ENCODE measurements at regions not wholly inside any gene's neighbourhood (a gene's known extent, or its start where the extent isn't known, plus 50 kb on each side); places are given as distances from the start of the nearest gene placed in this dataset.

DNA sequence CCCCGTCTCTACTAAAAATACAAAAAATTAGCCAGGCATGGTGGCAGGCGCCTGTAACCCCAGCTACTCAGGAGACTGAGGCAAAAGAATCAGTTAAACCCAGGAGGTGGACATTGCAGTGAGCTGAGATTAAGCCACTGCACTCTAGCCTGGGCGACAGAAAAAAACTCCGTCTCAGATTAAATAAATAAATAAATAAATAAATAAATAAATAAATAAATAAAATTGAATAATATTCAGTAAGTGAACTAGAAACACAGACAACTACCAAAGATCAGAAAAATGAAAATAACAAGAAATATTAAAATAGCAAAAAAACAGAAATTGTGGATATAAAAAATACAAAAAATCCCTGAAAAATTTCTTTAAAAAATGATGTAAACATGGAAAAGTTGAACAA is 172.4 kb downstream of the ZNF486 start:
- TF ChIP-seq, protein P1, sequence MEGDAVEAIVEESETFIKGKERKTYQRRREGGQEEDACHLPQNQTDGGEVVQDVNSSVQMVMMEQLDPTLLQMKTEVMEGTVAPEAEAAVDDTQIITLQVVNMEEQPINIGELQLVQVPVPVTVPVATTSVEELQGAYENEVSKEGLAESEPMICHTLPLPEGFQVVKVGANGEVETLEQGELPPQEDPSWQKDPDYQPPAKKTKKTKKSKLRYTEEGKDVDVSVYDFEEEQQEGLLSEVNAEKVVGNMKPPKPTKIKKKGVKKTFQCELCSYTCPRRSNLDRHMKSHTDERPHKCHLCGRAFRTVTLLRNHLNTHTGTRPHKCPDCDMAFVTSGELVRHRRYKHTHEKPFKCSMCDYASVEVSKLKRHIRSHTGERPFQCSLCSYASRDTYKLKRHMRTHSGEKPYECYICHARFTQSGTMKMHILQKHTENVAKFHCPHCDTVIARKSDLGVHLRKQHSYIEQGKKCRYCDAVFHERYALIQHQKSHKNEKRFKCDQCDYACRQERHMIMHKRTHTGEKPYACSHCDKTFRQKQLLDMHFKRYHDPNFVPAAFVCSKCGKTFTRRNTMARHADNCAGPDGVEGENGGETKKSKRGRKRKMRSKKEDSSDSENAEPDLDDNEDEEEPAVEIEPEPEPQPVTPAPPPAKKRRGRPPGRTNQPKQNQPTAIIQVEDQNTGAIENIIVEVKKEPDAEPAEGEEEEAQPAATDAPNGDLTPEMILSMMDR (IDR thresholded peaks at IDR 0.05; ENCODE audit: low read length), result no peak
- no peak for TF ChIP-seq EZH2 (optimal IDR thresholded peaks at IDR 0.05; ENCODE audit: low read depth, low read length)

Data from MM.1S (cell line).